ENCODE measurements at regions not wholly inside any gene's neighbourhood (a gene's known extent, or its start where the extent isn't known, plus 50 kb on each side); places are given as distances from the start of the nearest gene placed in this dataset.

- TF ChIP-seq EZH2 (IDR thresholded peaks at IDR 0.05; ENCODE audit: borderline replicate concordance, low read length) (no peak), CTCF (conservative IDR thresholded peaks at IDR 0.05 in 1 of 2, IDR thresholded peaks at IDR 0.05 in 1 of 2; ENCODE audit: extremely low read depth in 1 of 2, insufficient read depth in 1 of 2, low read depth in 1 of 2, low read length in 2 of 2) (no peak)
Measured at GRCh38 chr11:116285026-116285425, 487.8 kb downstream of the BUD13 start.

All from mammary epithelial cell (primary cell).